IMR-90 (cell line): ENCODE measurements at regions not wholly inside any gene's neighbourhood (a gene's known extent, or its start where the extent isn't known, plus 50 kb on each side); places are given as distances from the start of the nearest gene placed in this dataset.

Experiments
- ATAC-seq: fragments of 200-7000 bp; cut with Tn5 transposase; 2 replicates; pipeline ENCODE4 v1.9.1; 2020; ENCODE audit warnings: low read depth, mild to moderate bottlenecking, moderate library complexity
- BruUV-seq: library from RNA; stranded (reverse); fragments of 400-500 nt; replicated peaks from 2 replicates; lab custom pipeline; 2021; lab: Mats Ljungman, UMichigan
- CTCF ChIA-PET: fragments of 300-600 bp; formaldehyde crosslinking; extraction: SDS; loops from one replicate; lab custom pipeline; 2021; ENCODE audit warnings: antibody characterized with exemption; lab: Yijun Ruan, JAX
- POLR2A ChIA-PET: fragments of 300-600 bp; sonication (Branson Sonifier 250); formaldehyde crosslinking; loops from one replicate; lab custom pipeline; 2022; ENCODE audit warnings: antibody characterized with exemption; ENCODE audit not compliant: unreplicated experiment; lab: Charles Lee
- DNase-seq: peaks from one replicate; pipeline ENCODE4 v3.0.0; 2013
- H2AFZ ChIP-seq: replicated peaks from 2 replicates; pipeline ENCODE3; 2013; ENCODE audit warnings: low read length, mild to moderate bottlenecking; ENCODE audit not compliant: poor library complexity
- H2AK5ac ChIP-seq: 2 replicates; pipeline ENCODE4 v1.6.1; 2013; ENCODE audit warnings: low read depth, low read length, inconsistent platforms
- H2AK9ac ChIP-seq: replicated peaks from 2 replicates; pipeline ENCODE3; 2013; ENCODE audit warnings: mild to moderate bottlenecking, low read depth, low read length, moderate library complexity; ENCODE audit not compliant: poor library complexity
- H2BK120ac ChIP-seq: 2 replicates; pipeline ENCODE4 v1.6.1; 2013; ENCODE audit warnings: low read depth, low read length, inconsistent platforms
- H2BK15ac ChIP-seq: 3 replicates; pipeline ENCODE4 v1.6.1; 2013; ENCODE audit warnings: low read depth, low read length, inconsistent platforms
- H2BK20ac ChIP-seq: 2 replicates; pipeline ENCODE4 v1.6.1; 2013; ENCODE audit warnings: low read depth, mild to moderate bottlenecking, inconsistent platforms, low read length, moderate library complexity
- H2BK5ac ChIP-seq: 2 replicates; pipeline ENCODE4 v1.6.1; 2013; ENCODE audit warnings: mild to moderate bottlenecking, low read depth, low read length, inconsistent platforms; ENCODE audit not compliant: poor library complexity, severe bottlenecking
- H3K14ac ChIP-seq: replicated peaks from 2 replicates; pipeline ENCODE4 v1.6.1; 2013; ENCODE audit warnings: low read depth, low read length, inconsistent platforms
- H3K18ac ChIP-seq: 2 replicates; pipeline ENCODE4 v1.6.1; 2013; ENCODE audit warnings: low read depth, low read length, control low read depth
- H3K23ac ChIP-seq: 2 replicates; pipeline ENCODE4 v1.6.1; 2013; ENCODE audit warnings: low read depth, low read length, inconsistent platforms
- H3K27ac ChIP-seq: 2 replicates; pipeline ENCODE4 v1.5.1; 2013; ENCODE audit warnings: mild to moderate bottlenecking, control low read depth, low read length; ENCODE audit not compliant: insufficient read depth
- H3K27me3 ChIP-seq: 2 replicates; pipeline ENCODE4 v1.6.1; 2013; ENCODE audit warnings: low read length; ENCODE audit not compliant: control insufficient read depth, insufficient read depth
- H3K36me3 ChIP-seq: 2 replicates; pipeline ENCODE4 v1.6.1; 2013; ENCODE audit warnings: low read length, mixed read lengths; ENCODE audit not compliant: control insufficient read depth, insufficient read depth
- H3K4ac ChIP-seq: 2 replicates; pipeline ENCODE4 v1.6.1; 2013; ENCODE audit warnings: low read depth, low read length, inconsistent platforms
- H3K4me1 ChIP-seq: 2 replicates; pipeline ENCODE4 v1.6.1; 2013; ENCODE audit warnings: low read length, mixed read lengths; ENCODE audit not compliant: control insufficient read depth, insufficient read depth
- H3K4me2 ChIP-seq: 2 replicates; pipeline ENCODE4 v1.6.1; 2013; ENCODE audit warnings: low read depth, mild to moderate bottlenecking, control low read depth, low read length, moderate library complexity
- H3K4me3 ChIP-seq: 2 replicates; pipeline ENCODE4 v1.5.1; 2013; ENCODE audit warnings: low read depth, mild to moderate bottlenecking, control low read depth, low read length, moderate library complexity; ENCODE audit not compliant: insufficient read depth
- H3K56ac ChIP-seq: 2 replicates; pipeline ENCODE4 v1.6.1; 2013; ENCODE audit warnings: low read length, inconsistent platforms; ENCODE audit not compliant: insufficient read depth; ENCODE audit errors: extremely low read depth
- H3K79me1 ChIP-seq, 2 experiments: 2 replicates each; pipeline ENCODE4 v1.6.1; 2013; ENCODE audit warnings: low read length in 2 of 2, inconsistent platforms in 1 of 2, low read depth in 1 of 2
- H3K9ac ChIP-seq: 2 replicates; pipeline ENCODE4 v1.6.1; 2013; ENCODE audit warnings: low read depth, low read length, control low read depth
- H3K9me1 ChIP-seq: 2 replicates; pipeline ENCODE4 v1.6.1; 2013; ENCODE audit warnings: low read length, inconsistent platforms; ENCODE audit not compliant: insufficient read depth
- H3K9me3 ChIP-seq: 2 replicates; pipeline ENCODE4 v1.6.1; 2013; ENCODE audit warnings: low read length; ENCODE audit not compliant: control insufficient read depth, insufficient read depth
- H4K20me1 ChIP-seq: 2 replicates; pipeline ENCODE4 v1.6.1; 2013; ENCODE audit warnings: low read length, inconsistent platforms; ENCODE audit not compliant: insufficient read depth
- H4K5ac ChIP-seq: 2 replicates; pipeline ENCODE4 v1.6.1; 2013; ENCODE audit warnings: mild to moderate bottlenecking, low read depth, low read length, control low read depth
- H4K8ac ChIP-seq, 2 experiments: 2 replicates each; pipeline ENCODE4 v1.6.1; 2013; ENCODE audit warnings: low read depth in 2 of 2, low read length in 2 of 2, control low read depth in 1 of 2, inconsistent platforms in 1 of 2
- H4K91ac ChIP-seq: 2 replicates; pipeline ENCODE4 v1.6.1; 2013; ENCODE audit warnings: low read depth, low read length, inconsistent platforms; ENCODE audit not compliant: insufficient read depth
- CHD1 ChIP-seq: IDR thresholded peaks from 2 replicates; pipeline ENCODE4 v1.6.1; 2012; ENCODE audit warnings: low read depth, low read length, improper control_type of control experiment
- NFE2L2 ChIP-seq: fragments of 150-350 bp; IDR thresholded peaks from 2 replicates; pipeline ENCODE4 v1.6.1; 2016; ENCODE audit warnings: low read depth, mild to moderate bottlenecking, low read length
- POLR2A ChIP-seq: IDR thresholded peaks from 2 replicates; pipeline ENCODE4 v1.6.1; 2012; ENCODE audit warnings: mild to moderate bottlenecking, low read depth, low read length
- RCOR1 ChIP-seq: IDR thresholded peaks from 2 replicates; pipeline ENCODE4 v1.6.1; 2012; ENCODE audit warnings: mild to moderate bottlenecking, low read length, improper control_type of control experiment; ENCODE audit not compliant: insufficient replicate concordance
- RFX5 ChIP-seq: IDR thresholded peaks from 2 replicates; pipeline ENCODE4 v1.8.0; 2012; ENCODE audit warnings: low read depth, mild to moderate bottlenecking, low read length, moderate library complexity
- WGBS, 2 experiments: methylation state at CpG; one replicate each; pipeline versions ENCODE4 v1.1.5 to v1.1.7; 2013; ENCODE audit warnings: missing lambda C conversion rate in 2 of 2; ENCODE audit not compliant: insufficient read length in 1 of 2; ENCODE audit errors: extremely low coverage in 2 of 2; 5-methylcytosine and 5-hydroxymethylcytosine counted together
- dilution Hi-C: fragments of 300-500 bp; cut with HindIII; formaldehyde crosslinking; loops from one replicate; pipeline ENCODE4 v1.14.3; 2018; ENCODE audit warnings: low sequenced_read_pairs; ENCODE audit not compliant: unreplicated experiment
- in situ Hi-C: fragments of 300-500 bp; cut with MboI; formaldehyde crosslinking; loops from 3 replicates; pipeline ENCODE4 v1.14.3; 2019; ENCODE audit warnings: low sequenced_read_pairs, inconsistent platforms, mixed read lengths
- intact Hi-C: fragments of 100-400 bp; cut with micrococcal nuclease; formaldehyde crosslinking; loops from 2 replicates; pipeline ENCODE4 v1.10.0; 2022

DNA sequence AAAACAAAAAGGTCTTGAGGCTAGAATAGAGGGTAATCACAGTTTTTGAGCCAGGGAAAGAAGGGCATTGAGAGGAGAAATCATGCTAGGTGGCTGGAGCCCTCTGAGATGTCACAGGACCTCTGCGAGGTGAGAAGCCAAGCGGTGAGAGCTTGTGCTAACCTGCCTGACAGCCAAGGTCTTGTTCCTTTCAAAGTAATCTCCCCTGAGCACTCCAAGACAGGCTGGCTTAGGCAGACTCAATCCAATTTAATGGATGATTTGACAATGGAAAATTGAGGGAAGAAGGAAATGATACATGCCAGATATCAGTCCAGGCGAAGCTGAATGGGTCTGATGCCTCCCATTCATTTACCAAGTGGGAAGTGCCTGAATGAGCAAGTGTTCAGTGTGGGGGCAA lies 311.9 kb upstream of the PTBP2 start:
- H2AFZ ChIP-seq = no peak overlapping the region
- dilution Hi-C loops (no loop called here), in situ Hi-C loops (no loop called here), intact Hi-C loops (no loop called here)
- no peak overlapping the region for H3K4me3 ChIP-seq
- no peak for ATAC-seq
- H3K27ac ChIP-seq = no peak overlapping the region
- no peak overlapping the region for H2AK9ac ChIP-seq
- H2BK5ac ChIP-seq = no peak overlapping the region
- H3K79me1 ChIP-seq = no peaks in the 10 kb centered on the region
- no peak overlapping the region for H2BK20ac ChIP-seq
- H3K23ac ChIP-seq = no peak overlapping the region
- no peak for DNase-seq
- H3K14ac ChIP-seq = no peak overlapping the region
- TF ChIP-seq RFX5 = no peak
- no peak for TF ChIP-seq NFE2L2
- no peak for TF ChIP-seq RCOR1
- no peak for TF ChIP-seq POLR2A
- no peak for TF ChIP-seq CHD1
- H3K4me1 ChIP-seq = no peaks in the 10 kb centered on the region
- H3K56ac ChIP-seq = no peak overlapping the region
- H2AK5ac ChIP-seq = no peak overlapping the region
- no CpG with 5 or more reads among the region's 3 CpGs for WGBS, 2 experiments
- no peak overlapping the region for H4K8ac ChIP-seq
- H2BK15ac ChIP-seq = no peak overlapping the region; the same call in 2 of the 3 replicates
- H3K27me3 ChIP-seq = peaks cover 7% of the 10 kb centered on the region; the same call in 1 of the 2 replicates
- ChIA-PET CTCF (no interaction called here), POLR2A (no interaction called here)
- no peaks in the 10 kb centered on the region for H4K20me1 ChIP-seq
- H2BK120ac ChIP-seq = no peak overlapping the region
- BruUV-seq = no TSS peak
- no peak overlapping the region for H3K18ac ChIP-seq
- H3K4me2 ChIP-seq = no peak overlapping the region
- H3K9me1 ChIP-seq = 0 out of 2 replicates have a peak, but pooled peaks cover 4% of the 10 kb centered on the region
- H4K5ac ChIP-seq = no peak overlapping the region
- no peaks in the 10 kb centered on the region for H3K9me3 ChIP-seq
- H3K4ac ChIP-seq = no peak overlapping the region
- H4K91ac ChIP-seq = no peak overlapping the region
- H3K36me3 ChIP-seq = no peaks in the 10 kb centered on the region
- no peak overlapping the region for H3K9ac ChIP-seq
